PC-9 (cell line): ENCODE measurements at regions not wholly inside any gene's neighbourhood (a gene's known extent, or its start where the extent isn't known, plus 50 kb on each side); places are given as distances from the start of the nearest gene placed in this dataset.

Source experiments
- CTCF ChIP-seq: fragments of 200-600 bp; sonication (generic); conservative IDR thresholded peaks from 2 replicates; pipeline ENCODE4 v1.6.1; 2017; ENCODE audit warnings: mixed run types, antibody characterized with exemption, mild to moderate bottlenecking, moderate library complexity
- EZH2 ChIP-seq: fragments of 200-600 bp; sonication (generic); IDR thresholded peaks from 2 replicates; pipeline ENCODE4 v1.8.0; 2017; ENCODE audit warnings: antibody characterized with exemption, low read depth

GRCh38 chr17:12546983-12547382, 118.7 kb upstream of the MYOCD start:
- TF ChIP-seq CTCF (no peak), EZH2 (no peak)
